HG03378 (cell line): ENCODE measurements at regions not wholly inside any gene's neighbourhood (a gene's known extent, or its start where the extent isn't known, plus 50 kb on each side); places are given as distances from the start of the nearest gene placed in this dataset.
A peak's percentile ranks its signal among the peaks of the same experiment; 100 is the strongest.

ENCODE experiments used
- ATAC-seq: cut with Tn5 transposase; IDR thresholded peaks from one replicate; pipeline ENCODE4 v1.9.1; 2021; ENCODE audit warnings: mild to moderate bottlenecking, moderate library complexity; ENCODE audit not compliant: unreplicated experiment

- no peak for ATAC-seq
These were observed 485.2 kb upstream of the CDH9 start for GRCh38 chr5:27523629-27524028.

GRCh38 chr5:27516437-27516836, 478.1 kb upstream of the CDH9 start:
- no peak for ATAC-seq

DNA sequence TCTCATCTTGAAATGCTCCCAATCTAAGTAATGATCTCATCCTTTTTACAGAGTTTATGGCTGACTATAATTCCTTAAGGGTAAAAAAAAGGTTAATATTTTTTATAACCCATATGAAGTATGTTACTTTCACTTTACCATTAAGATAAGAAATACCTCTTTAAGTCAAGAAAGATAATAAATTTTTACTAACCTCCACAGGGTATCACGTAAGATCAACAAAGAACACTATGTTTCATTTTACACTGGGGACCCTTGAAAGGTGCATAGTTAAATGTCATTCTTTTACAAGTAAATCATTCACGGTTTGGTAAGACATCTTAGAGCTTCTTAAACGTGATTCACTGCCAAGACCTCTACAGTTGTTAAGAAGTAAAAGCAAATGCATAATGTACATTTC, 472.7 kb upstream of the CDH9 start:
- no peak for ATAC-seq

- no peak for ATAC-seq
These were observed 465.4 kb upstream of the CDH9 start for GRCh38 chr5:27503813-27504212.

GRCh38 chr5:27502236-27502635, 463.9 kb upstream of the CDH9 start:
- ATAC-seq = no peak

DNA sequence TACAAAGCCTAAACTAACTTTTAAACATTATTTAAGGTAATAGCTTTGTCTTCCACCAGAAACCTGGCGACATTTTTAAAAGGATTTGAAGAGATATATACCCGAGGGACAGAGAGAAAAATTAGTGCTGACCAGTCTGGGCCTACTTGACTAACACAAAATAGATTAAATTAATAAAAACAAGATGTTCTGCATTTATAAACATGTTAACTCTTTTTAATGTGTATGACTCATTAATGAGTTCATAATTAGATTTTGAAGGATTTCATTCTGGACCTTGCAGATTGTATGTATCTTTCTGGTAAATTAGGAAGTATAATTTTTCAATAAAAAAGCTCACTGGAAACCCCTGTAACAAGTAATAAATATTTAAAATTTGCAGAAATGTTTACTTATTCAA, 459.1 kb upstream of the CDH9 start:
- no peak for ATAC-seq

DNA sequence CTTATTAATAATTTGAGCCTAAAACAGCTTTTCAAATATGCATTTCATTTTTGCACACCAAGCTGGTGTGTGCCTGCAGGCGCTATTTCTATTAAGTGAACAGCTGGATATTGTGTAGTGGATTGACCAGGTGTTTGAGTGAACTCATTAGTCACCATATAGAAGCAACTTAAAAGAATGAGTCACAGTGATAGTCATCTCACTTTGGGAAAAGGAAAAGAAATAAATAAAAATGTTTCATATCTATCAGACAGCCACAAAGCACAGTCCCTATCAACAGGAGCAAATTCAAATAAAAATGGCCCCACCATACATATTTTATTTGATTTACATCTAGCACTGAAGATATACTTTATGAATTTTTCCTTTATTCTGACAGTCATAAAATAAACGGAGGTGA, 456.5 kb upstream of the CDH9 start:
- no peak for ATAC-seq

DNA sequence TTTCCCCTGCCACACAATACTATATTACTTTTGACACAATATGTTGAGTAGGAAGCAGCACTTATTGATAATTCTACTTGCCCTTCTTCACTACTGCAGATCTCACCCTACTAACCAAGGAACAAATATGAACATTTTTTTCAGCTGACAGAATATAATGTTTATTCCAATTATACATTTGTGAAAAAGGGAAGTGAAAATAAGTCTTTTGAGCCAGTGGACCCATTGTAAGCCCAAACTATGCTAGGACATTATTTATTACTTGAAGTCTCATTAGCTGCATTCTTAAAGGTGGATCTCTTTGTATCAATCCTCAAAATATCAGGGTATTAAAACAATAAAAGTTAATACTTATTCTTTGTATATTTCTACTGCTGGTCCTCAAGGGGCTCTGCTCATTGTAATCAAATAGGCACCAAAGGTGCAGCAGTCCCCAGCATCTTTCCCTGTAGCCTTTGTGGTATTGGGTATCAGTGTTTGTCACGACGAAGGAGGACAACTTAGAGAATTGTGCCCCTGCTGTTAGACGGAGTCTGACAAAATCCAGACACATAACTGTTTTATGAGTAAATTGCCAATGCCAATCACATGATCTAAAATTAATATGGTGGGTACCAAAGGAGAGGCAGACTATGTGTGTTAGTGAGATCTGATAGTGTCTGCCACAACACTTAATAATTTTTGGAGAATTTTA, 453.5 kb upstream of the CDH9 start:
- ATAC-seq = no peak

DNA sequence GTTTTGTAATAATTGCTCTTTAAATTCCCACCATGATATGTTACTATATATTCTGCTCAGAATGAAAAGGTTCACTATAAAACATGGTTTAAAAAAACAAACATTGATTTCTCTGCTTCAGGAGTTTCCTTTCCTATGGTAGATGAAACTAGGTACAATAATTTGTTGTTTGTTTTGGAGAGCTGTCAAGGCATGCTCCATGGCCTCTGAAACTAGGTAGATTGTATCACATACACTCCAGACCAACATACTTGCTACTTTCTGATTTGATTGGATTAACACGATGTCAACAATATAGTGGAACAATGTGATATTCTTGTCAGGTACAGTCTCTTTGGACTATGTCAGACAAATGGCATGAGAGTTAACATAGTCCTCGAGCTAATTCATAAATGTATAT, 452.7 kb upstream of the CDH9 start:
- ATAC-seq = no peak

- no peak for ATAC-seq
These were observed 451.3 kb upstream of the CDH9 start for GRCh38 chr5:27489701-27490100.

- no peak for ATAC-seq
These were observed 444.3 kb upstream of the CDH9 start for GRCh38 chr5:27482663-27483062.

- no peak for ATAC-seq
These were observed 441.5 kb upstream of the CDH9 start for GRCh38 chr5:27479859-27480258.

GRCh38 chr5:27477550-27477949, 439.2 kb upstream of the CDH9 start:
- no peak for ATAC-seq

GRCh38 chr5:27476356-27476988, 438.1 kb upstream of the CDH9 start:
- no peak for ATAC-seq

DNA sequence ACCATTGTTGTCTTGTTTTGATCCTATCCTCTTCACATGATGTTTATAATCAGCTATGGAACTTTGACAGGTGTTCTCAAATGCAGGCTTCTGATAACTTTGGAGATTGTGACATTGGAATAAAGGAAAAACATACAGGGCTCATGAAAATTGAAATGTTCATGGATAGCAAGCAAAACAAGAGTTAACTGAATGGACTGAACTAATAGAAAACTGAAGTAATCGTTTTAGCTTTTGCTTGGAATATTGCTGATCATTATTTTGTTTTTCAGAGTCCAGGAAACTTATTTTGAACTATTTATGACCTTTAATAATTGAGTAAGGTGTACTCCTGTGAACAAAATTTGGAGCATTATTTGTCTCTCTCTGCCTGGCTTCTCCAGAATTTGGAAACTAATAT, 436.7 kb upstream of the CDH9 start:
- ATAC-seq = no peak

GRCh38 chr5:27474395-27474794, 436.0 kb upstream of the CDH9 start:
- ATAC-seq = no peak

- no peak for ATAC-seq
These were observed 435.6 kb upstream of the CDH9 start for GRCh38 chr5:27474047-27474309.

- no peak for ATAC-seq
These were observed 435.1 kb upstream of the CDH9 start for GRCh38 chr5:27473307-27474046.

GRCh38 chr5:27472871-27473270, 434.5 kb upstream of the CDH9 start:
- no peak for ATAC-seq

DNA sequence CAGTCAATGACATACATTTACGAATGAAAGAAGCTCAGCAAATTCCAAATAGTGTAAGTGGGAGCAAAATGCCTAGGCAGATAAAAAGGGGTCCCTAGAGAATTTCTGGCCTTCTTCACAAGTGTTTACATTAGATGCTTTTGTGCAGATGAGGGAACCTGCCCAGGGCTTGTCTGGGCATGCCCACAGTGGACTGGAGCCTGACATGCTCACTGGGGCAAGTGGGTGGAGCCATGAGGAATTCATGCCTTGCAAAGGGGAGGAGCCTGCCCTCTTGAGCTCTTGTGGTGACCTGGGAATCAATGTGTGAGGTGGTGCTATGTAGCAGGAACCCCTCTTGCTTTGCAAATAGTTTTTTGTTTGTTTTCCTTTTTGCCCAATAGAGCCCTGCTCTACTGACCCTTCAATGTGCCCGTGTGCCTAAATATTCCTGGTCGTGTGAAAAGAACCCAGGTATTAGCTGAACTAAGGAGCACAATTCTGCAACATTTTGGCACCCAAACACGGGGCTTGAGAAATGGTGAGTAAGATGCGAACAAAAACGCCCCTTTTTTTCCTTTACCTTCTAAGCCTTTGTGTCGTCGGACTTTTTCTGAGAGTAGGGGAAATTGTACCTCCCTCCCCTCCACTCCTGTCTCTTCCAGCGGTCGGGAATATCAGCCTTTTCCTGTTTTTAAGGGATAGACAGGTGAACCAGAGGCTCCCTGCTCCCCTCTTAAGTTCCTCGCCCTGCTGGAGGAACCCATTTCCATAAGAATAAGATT, 433.8 kb upstream of the CDH9 start:
- ATAC-seq = peak; percentile 86

- ATAC-seq = no peak
These were observed 428.6 kb upstream of the CDH9 start for GRCh38 chr5:27466959-27467358.

DNA sequence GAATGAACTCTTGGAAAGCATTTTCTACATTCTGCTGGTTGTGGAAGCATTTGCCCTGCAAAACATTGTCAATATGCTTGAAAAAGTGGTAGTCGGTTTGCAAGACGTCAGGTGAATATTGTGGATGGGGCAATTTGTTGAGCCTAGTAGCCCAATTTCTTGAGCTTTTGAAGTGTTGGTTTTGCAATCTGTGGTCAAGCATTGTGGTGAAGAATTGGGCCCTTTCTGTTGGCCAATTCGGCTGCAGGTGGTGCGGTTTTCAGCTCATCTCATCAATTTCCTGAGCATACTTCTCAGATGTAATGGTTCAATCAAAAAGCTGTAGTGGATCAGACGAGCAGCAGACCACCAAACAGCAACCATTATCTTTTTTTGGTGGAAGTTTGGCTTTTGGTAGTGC, 426.8 kb upstream of the CDH9 start:
- ATAC-seq = no peak
